Stimulated activated CD4-positive, alpha-beta T cell treated with anti-CD3 and anti-CD28 coated beads, Interleukin-1b, Interleukin-23, amount 100 ng/mL, for 24 hours (primary cell): ENCODE measurements at regions not wholly inside any gene's neighbourhood (a gene's known extent, or its start where the extent isn't known, plus 50 kb on each side); places are given as distances from the start of the nearest gene placed in this dataset.
"Not testable (repeated sequence)": the region's sequence is repeated elsewhere in the genome, so short reads cannot be mapped to it uniquely, and the experiment has no call there.

Experiments used
- DNase-seq, 4 experiments: peaks; one replicate each; pipeline ENCODE4 v3.0.0-alpha.2; 2020; ENCODE audit warnings: low read depth in 4 of 4, low spot score in 1 of 4

GRCh38 chr4:115279330-115279729 lies 165.9 kb upstream of the NDST4 start:
- DNase-seq: no peak

GRCh38 chr4:115278830-115279229 lies 165.4 kb upstream of the NDST4 start:
- DNase-seq: no peak

GRCh38 chr4:115275615-115276014 lies 162.2 kb upstream of the NDST4 start:
- no peak for DNase-seq

- no peak for DNase-seq
Measured at GRCh38 chr4:115274545-115274944, 161.1 kb upstream of the NDST4 start.

- DNase-seq: no peak
Measured at GRCh38 chr4:115272594-115272993, 159.2 kb upstream of the NDST4 start.

GRCh38 chr4:115272185-115272584 lies 158.8 kb upstream of the NDST4 start:
- DNase-seq: no peak

- no peak for DNase-seq
Measured at GRCh38 chr4:115260195-115260594, 146.8 kb upstream of the NDST4 start.

- DNase-seq: no peak
Measured at GRCh38 chr4:115259642-115260041, 146.2 kb upstream of the NDST4 start.

- DNase-seq: no peak
Measured at GRCh38 chr4:115249808-115250207, 136.4 kb upstream of the NDST4 start.

GRCh38 chr4:115234405-115235093 lies 121.1 kb upstream of the NDST4 start:
- no peak for DNase-seq

GRCh38 chr4:115233600-115233999 lies 120.2 kb upstream of the NDST4 start:
- no peak for DNase-seq

GRCh38 chr4:115229873-115230272 lies 116.5 kb upstream of the NDST4 start:
- DNase-seq: no peak

- no peak for DNase-seq
Measured at GRCh38 chr4:115228851-115229250, 115.4 kb upstream of the NDST4 start.

- no peak for DNase-seq
Measured at GRCh38 chr4:115222061-115222460, 108.6 kb upstream of the NDST4 start.

- no peak for DNase-seq
Measured at GRCh38 chr4:115219862-115220261, 106.4 kb upstream of the NDST4 start.

- no peak for DNase-seq
Measured at GRCh38 chr4:115219315-115219860, 106.0 kb upstream of the NDST4 start.

- no peak for DNase-seq
Measured at GRCh38 chr4:115215935-115216334, 102.5 kb upstream of the NDST4 start.

- DNase-seq: no peak
Measured at GRCh38 chr4:115213716-115214115, 100.3 kb upstream of the NDST4 start.

- no peak for DNase-seq
Measured at GRCh38 chr4:115201042-115201330, 87.6 kb upstream of the NDST4 start.

GRCh38 chr4:115200201-115201041 lies 87.0 kb upstream of the NDST4 start:
- not testable (repeated sequence) for DNase-seq

GRCh38 chr4:115194612-115195011 lies 81.2 kb upstream of the NDST4 start:
- not testable (repeated sequence) for DNase-seq

GRCh38 chr4:115190529-115190928 lies 77.1 kb upstream of the NDST4 start:
- no peak for DNase-seq
